OCI-LY3 (cell line): ENCODE measurements at regions not wholly inside any gene's neighbourhood (a gene's known extent, or its start where the extent isn't known, plus 50 kb on each side); places are given as distances from the start of the nearest gene placed in this dataset.

Experiments used
- H2AFZ ChIP-seq: fragments of 200-600, 300-600 bp; shearing (Covaris generic); 2 replicates; pipeline ENCODE4 v1.6.0; 2014; ENCODE audit warnings: antibody characterized with exemption, low read depth, low read length
- H3K27ac ChIP-seq: fragments of 200-600, 300-600 bp; sonication (generic); 2 replicates; pipeline ENCODE4 v1.5.1; 2014; ENCODE audit warnings: mild to moderate bottlenecking, low read length, moderate library complexity, mixed read lengths
- H3K27me3 ChIP-seq: fragments of 200-600, 300-600 bp; sonication (generic); 2 replicates; pipeline ENCODE4 v1.6.1; 2014; ENCODE audit warnings: low read depth, low read length, mixed read lengths
- H3K36me3 ChIP-seq: fragments of 200-600, 300-600 bp; sonication (generic); replicated peaks from 2 replicates; pipeline ENCODE3; 2014; ENCODE audit warnings: low read depth, low read length, mixed read lengths
- H3K4me1 ChIP-seq: fragments of 300-600, 200-600 bp; sonication (generic); 2 replicates; pipeline ENCODE4 v1.6.1; 2014; ENCODE audit warnings: low read length, mixed read lengths
- H3K4me2 ChIP-seq: fragments of 200-600, 300-600 bp; sonication (generic); 2 replicates; pipeline ENCODE4 v1.6.1; 2014; ENCODE audit warnings: low read length, mixed read lengths
- H3K4me3 ChIP-seq: fragments of 300-600, 200-600 bp; sonication (generic); 2 replicates; pipeline ENCODE4 v1.5.1; 2014; ENCODE audit warnings: antibody characterized with exemption, mild to moderate bottlenecking, low read length, moderate library complexity
- H3K79me2 ChIP-seq: fragments of 300-600, 200-600 bp; shearing (Covaris generic); 2 replicates; pipeline ENCODE4 v1.6.1; 2014; ENCODE audit warnings: mild to moderate bottlenecking, low read length, mixed read lengths
- H3K9ac ChIP-seq: fragments of 300-600, 200-600 bp; shearing (Covaris generic); 2 replicates; pipeline ENCODE4 v1.6.0; 2014; ENCODE audit warnings: mild to moderate bottlenecking, low read length, moderate library complexity
- H3K9me3 ChIP-seq: fragments of 200-600, 300-600 bp; shearing (Covaris generic); 2 replicates; pipeline ENCODE4 v1.6.1; 2014; ENCODE audit warnings: low read length, mixed read lengths; ENCODE audit not compliant: insufficient read depth
- H4K20me1 ChIP-seq: fragments of 200-600, 300-600 bp; sonication (generic); 2 replicates; pipeline ENCODE4 v1.6.1; 2016; ENCODE audit warnings: low read length, mixed read lengths; ENCODE audit not compliant: insufficient read depth
- CTCF ChIP-seq: fragments of 200-600, 300-600 bp; sonication (generic); IDR thresholded peaks from 2 replicates; pipeline ENCODE4 v1.5.1; 2014; ENCODE audit warnings: antibody characterized with exemption, low read length, low read depth
- EZH2phosphoT487 ChIP-seq: fragments of 200-600 bp; shearing (Covaris generic); IDR thresholded peaks from 2 replicates; pipeline ENCODE4 v1.6.1; 2018; ENCODE audit warnings: antibody characterized with exemption, mixed run types, low read depth

GRCh38 chr1:232186931-232187330 lies 443.0 kb downstream of the SIPA1L2 start:
- no peak for TF ChIP-seq EZH2phosphoT487
- H4K20me1 ChIP-seq: no peaks in the 10 kb centered on the region
- no peaks in the 10 kb centered on the region for H3K9me3 ChIP-seq
- peaks cover 14% of the 10 kb centered on the region; the same call in 1 of the 2 replicates for H3K27me3 ChIP-seq
- no peaks in the 10 kb centered on the region for H3K4me1 ChIP-seq
- no peak overlapping the region for H3K9ac ChIP-seq
- H3K4me3 ChIP-seq: no peak overlapping the region
- no peaks in the 10 kb centered on the region for H3K36me3 ChIP-seq
- no peaks in the 10 kb centered on the region for H3K79me2 ChIP-seq
- H3K27ac ChIP-seq: no peak overlapping the region
- no peak overlapping the region for H2AFZ ChIP-seq
- no peak overlapping the region for H3K4me2 ChIP-seq

GRCh38 chr1:232184561-232185530 lies 445.1 kb downstream of the SIPA1L2 start:
- Histone ChIP-seq H3K9me3 (no peaks in the 10 kb centered on the region), H3K79me2 (no peaks in the 10 kb centered on the region), H2AFZ (no peak overlapping the region), H3K9ac (no peak overlapping the region), H4K20me1 (no peaks in the 10 kb centered on the region), H3K36me3 (no peaks in the 10 kb centered on the region), H3K27ac (no peak overlapping the region), H3K27me3 (peaks cover 14% of the 10 kb centered on the region; the same call in 1 of the 2 replicates), H3K4me1 (no peaks in the 10 kb centered on the region), H3K4me3 (no peak overlapping the region), H3K4me2 (no peak overlapping the region)
- TF ChIP-seq CTCF (no peak), EZH2phosphoT487 (no peak)

GRCh38 chr1:232183802-232184201 lies 446.1 kb downstream of the SIPA1L2 start:
- TF ChIP-seq EZH2phosphoT487 (no peak), CTCF (no peak)
- Histone ChIP-seq H2AFZ (no peak overlapping the region), H3K4me3 (no peak overlapping the region), H3K9ac (no peak overlapping the region), H3K36me3 (no peaks in the 10 kb centered on the region), H3K27ac (no peak overlapping the region), H3K9me3 (no peaks in the 10 kb centered on the region), H3K4me2 (no peak overlapping the region), H3K79me2 (no peaks in the 10 kb centered on the region), H3K27me3 (peaks cover 7% of the 10 kb centered on the region; the same call in 1 of the 2 replicates), H4K20me1 (no peaks in the 10 kb centered on the region), H3K4me1 (no peaks in the 10 kb centered on the region)

- Histone ChIP-seq H3K9me3 (no peaks in the 10 kb centered on the region), H4K20me1 (no peaks in the 10 kb centered on the region), H2AFZ (no peak overlapping the region), H3K9ac (no peak overlapping the region), H3K36me3 (no peaks in the 10 kb centered on the region), H3K4me2 (no peak overlapping the region), H3K27ac (no peak overlapping the region), H3K4me3 (no peak overlapping the region), H3K4me1 (no peaks in the 10 kb centered on the region), H3K27me3 (0 out of 2 replicates have a peak, but pooled peaks cover 7% of the 10 kb centered on the region), H3K79me2 (no peaks in the 10 kb centered on the region)
- TF ChIP-seq CTCF (no peak), EZH2phosphoT487 (no peak)
These were observed 446.6 kb downstream of the SIPA1L2 start for GRCh38 chr1:232183266-232183800.
